B cell (primary cell): ENCODE measurements at regions not wholly inside any gene's neighbourhood (a gene's known extent, or its start where the extent isn't known, plus 50 kb on each side); places are given as distances from the start of the nearest gene placed in this dataset.

ENCODE experiments used
- ATAC-seq: fragments of 200-7000 bp; cut with Tn5 transposase; one replicate; pipeline ENCODE4 v1.10.0; 2021; ENCODE audit warnings: low read depth, mild to moderate bottlenecking, moderate number of reproducible peaks, moderate library complexity
- CTCF ChIA-PET: fragments of 350-600 bp; sonication (Branson Sonifier 250); formaldehyde crosslinking; loops from one replicate; lab custom pipeline; 2021; ENCODE audit warnings: antibody characterized with exemption, inconsistent platforms; lab: Charles Lee
- POLR2A ChIA-PET: fragments of 350-600 bp; sonication (Branson Sonifier 250); formaldehyde crosslinking; loops from one replicate; lab custom pipeline; 2021; ENCODE audit warnings: antibody characterized with exemption; lab: Charles Lee
- DNase-seq: peaks from one replicate; pipeline ENCODE4 v3.0.0; 2013
- H2AFZ ChIP-seq: 2 replicates; pipeline ENCODE4 v1.6.1; 2012; ENCODE audit warnings: mild to moderate bottlenecking, low read depth, low read length; ENCODE audit not compliant: insufficient read depth, poor library complexity, severe bottlenecking
- H3K27ac ChIP-seq, 2 donors: 1 replicate in 1 of 2; 2 replicates in 1 of 2; pipeline ENCODE4 v1.5.1; 2012 to 2013; ENCODE audit warnings: low read length in 2 of 2, mild to moderate bottlenecking in 2 of 2, moderate library complexity in 1 of 2
- H3K27me3 ChIP-seq, 4 experiments: fragments of 200-600 bp in 1 of 4; sonication (generic) in 1 of 4; replicated peaks in 1 of 4; 1 replicate in 2 of 4; 2 replicates in 2 of 4; pipeline versions ENCODE4 v1.6.1 to v1.7.0; 2013 to 2016; ENCODE audit warnings: low read length in 3 of 4, mild to moderate bottlenecking in 2 of 4, mixed read lengths in 1 of 4, moderate library complexity in 1 of 4; ENCODE audit not compliant: insufficient read depth in 4 of 4, control insufficient read depth in 3 of 4; ENCODE audit errors: control extremely low read depth in 1 of 4
- H3K36me3 ChIP-seq, 2 experiments: replicated peaks in 1 of 2; 1 replicate in 1 of 2; 2 replicates in 1 of 2; pipeline versions ENCODE4 v1.6.1 to v1.7.1; 2013; ENCODE audit warnings: low read length in 1 of 2; ENCODE audit not compliant: insufficient read depth in 2 of 2, control insufficient read depth in 1 of 2; ENCODE audit errors: control extremely low read depth in 1 of 2, extremely low read depth in 1 of 2
- H3K4me1 ChIP-seq, 2 donors: fragments of 200-600 bp in 1 of 2; sonication (generic) in 1 of 2; 1 replicate in 1 of 2; 2 replicates in 1 of 2; pipeline versions ENCODE4 v1.5.1 to v1.6.1; 2013 to 2017; ENCODE audit warnings: low read length in 2 of 2; ENCODE audit not compliant: control insufficient read depth in 2 of 2, insufficient read depth in 2 of 2
- H3K4me2 ChIP-seq: replicated peaks from 2 replicates; pipeline ENCODE3; 2012; ENCODE audit warnings: mild to moderate bottlenecking, low read depth, low read length; ENCODE audit not compliant: poor library complexity, severe bottlenecking
- H3K4me3 ChIP-seq, 5 experiments: fragments of 200-600 bp in 1 of 5; sonication (generic) in 1 of 5; 1 replicate in 3 of 5; 2 replicates in 2 of 5; pipeline versions ENCODE4 v1.5.1 to v1.7.0; 2011 to 2016; ENCODE audit warnings: low read length in 4 of 5, mild to moderate bottlenecking in 4 of 5, low read depth in 2 of 5, control low read depth in 1 of 5, moderate library complexity in 1 of 5; ENCODE audit not compliant: insufficient read depth in 1 of 5; ENCODE audit errors: control extremely low read depth in 1 of 5, extremely low read depth in 1 of 5
- H3K79me2 ChIP-seq: fragments of 200-600 bp; sonication (generic); one replicate; pipeline ENCODE4 v1.6.0; 2016; ENCODE audit warnings: low read length; ENCODE audit not compliant: control insufficient read depth, insufficient read depth
- H3K9ac ChIP-seq: fragments of 200-600 bp; sonication (generic); 2 replicates; pipeline ENCODE4 v1.6.1; 2017; ENCODE audit warnings: mild to moderate bottlenecking, low read length, moderate library complexity
- H3K9me3 ChIP-seq, 3 donors: one replicate each; pipeline versions ENCODE4 v1.6.1 to v1.7.1; 2013; ENCODE audit warnings: low read length in 2 of 3; ENCODE audit not compliant: control insufficient read depth in 2 of 3, insufficient read depth in 1 of 3; ENCODE audit errors: control extremely low read depth in 1 of 3
- H4K20me1 ChIP-seq: 2 replicates; pipeline ENCODE4 v1.6.0; 2012; ENCODE audit warnings: mild to moderate bottlenecking, low read length; ENCODE audit not compliant: insufficient read depth, control insufficient read depth, poor library complexity, severe bottlenecking
- H3K27ac Mint-ChIP-seq: one replicate; pipeline ENCODE4 v1.8.0; 2021; ENCODE audit warnings: mixed read lengths
- H3K27me3 Mint-ChIP-seq: one replicate; pipeline ENCODE4 v1.8.0; 2021; ENCODE audit warnings: mixed read lengths
- H3K4me1 Mint-ChIP-seq: one replicate; pipeline ENCODE4 v1.8.0; 2021; ENCODE audit warnings: mixed read lengths
- H3K4me3 Mint-ChIP-seq: one replicate; pipeline ENCODE4 v1.8.0; 2021; ENCODE audit warnings: mixed read lengths
- H3K9me3 Mint-ChIP-seq: one replicate; pipeline ENCODE4 v1.8.0; 2022; ENCODE audit warnings: mixed read lengths; ENCODE audit not compliant: insufficient read depth
- CTCF ChIP-seq: fragments of 200-600 bp; IDR thresholded peaks from one replicate; pipeline ENCODE4 v1.8.0; 2022; ENCODE audit warnings: antibody characterized with exemption, mild to moderate bottlenecking
- EZH2 ChIP-seq: IDR thresholded peaks from 2 replicates; pipeline ENCODE4 v1.6.1; 2012; ENCODE audit warnings: borderline replicate concordance, low read depth, mild to moderate bottlenecking, moderate library complexity, low read length; ENCODE audit not compliant: insufficient read depth, poor library complexity, severe bottlenecking
- WGBS: methylation state at CpG from one replicate; pipeline ENCODE4 v1.1.5; 2013; ENCODE audit warnings: missing lambda C conversion rate; ENCODE audit not compliant: insufficient coverage; 5-methylcytosine and 5-hydroxymethylcytosine counted together
- intact Hi-C: fragments of 100-400 bp; cut with micrococcal nuclease; formaldehyde crosslinking; loops from one replicate; pipeline ENCODE4 v1.10.0; 2022

- Mint-ChIP-seq H3K27ac (no peak overlapping the region), H3K27me3 (no peaks in the 10 kb centered on the region), H3K4me1 (peaks cover 12% of the 10 kb centered on the region), H3K4me3 (peak overlapping the region; percentile 5), H3K9me3 (no peaks in the 10 kb centered on the region)
- DNase-seq (no peak), ATAC-seq (no peak)
- Histone ChIP-seq H3K36me3 (no peaks in the 10 kb centered on the region), H3K4me3 (no peak overlapping the region), H4K20me1 (no peaks in the 10 kb centered on the region), H3K4me2 (peak overlapping the region; percentile 32), H3K4me1 (no peaks in the 10 kb centered on the region), H3K9me3 (no peaks in the 10 kb centered on the region), H3K27me3 (no peaks in the 10 kb centered on the region), H3K9ac (no peak overlapping the region), H2AFZ (peak overlapping the region; percentile 21), H3K27ac (no peak overlapping the region), H3K79me2 (no peaks in the 10 kb centered on the region)
- TF ChIP-seq EZH2 (no peak), CTCF (no peak)
- CTCF ChIA-PET, result no interaction called here
- WGBS, result 68% methylated on average over 4 of the region's 7 CpGs
- intact Hi-C loops, result no loop called here
- POLR2A ChIA-PET, result no interaction called here
These were observed 161.3 kb upstream of the IFNG-AS1 start for GRCh38 chr12:67827820-67828383.

GRCh38 chr12:67829896-67830295 is 159.4 kb upstream of the IFNG-AS1 start:
- H3K9me3 Mint-ChIP-seq, result no peaks in the 10 kb centered on the region
- POLR2A ChIA-PET, result no interaction called here
- H3K9me3 ChIP-seq, result no peaks in the 10 kb centered on the region
- H3K79me2 ChIP-seq, result no peaks in the 10 kb centered on the region
- TF ChIP-seq CTCF (no peak), EZH2 (no peak)
- H3K4me3 Mint-ChIP-seq, result no peak overlapping the region
- H3K27me3 ChIP-seq, result no peaks in the 10 kb centered on the region
- DNase-seq (no peak), ATAC-seq (no peak)
- no peak overlapping the region for H3K4me3 ChIP-seq
- no peaks in the 10 kb centered on the region for H3K36me3 ChIP-seq
- no peak overlapping the region for H2AFZ ChIP-seq
- peaks cover under 1% of the 10 kb centered on the region for H3K27me3 Mint-ChIP-seq
- WGBS, result no CpG with 5 or more reads among the region's 4 CpGs
- CTCF ChIA-PET, result no interaction called here
- intact Hi-C loops, result no loop called here
- H3K4me1 Mint-ChIP-seq, result peaks cover 12% of the 10 kb centered on the region
- H3K9ac ChIP-seq, result no peak overlapping the region
- no peak overlapping the region for H3K27ac Mint-ChIP-seq
- no peaks in the 10 kb centered on the region for H4K20me1 ChIP-seq
- H3K27ac ChIP-seq, result no peak overlapping the region
- H3K4me2 ChIP-seq, result no peak overlapping the region
- no peaks in the 10 kb centered on the region for H3K4me1 ChIP-seq
